B cell (primary cell): ENCODE measurements at regions not wholly inside any gene's neighbourhood (a gene's known extent, or its start where the extent isn't known, plus 50 kb on each side); places are given as distances from the start of the nearest gene placed in this dataset.
"Not testable (repeated sequence)": the region's sequence is repeated elsewhere in the genome, so short reads cannot be mapped to it uniquely, and the experiment has no call there.

ENCODE experiments used
- ATAC-seq: fragments of 200-7000 bp; cut with Tn5 transposase; one replicate; pipeline ENCODE4 v1.10.0; 2021; ENCODE audit warnings: low read depth, mild to moderate bottlenecking, moderate number of reproducible peaks, moderate library complexity
- CTCF ChIA-PET: fragments of 350-600 bp; sonication (Branson Sonifier 250); formaldehyde crosslinking; loops from one replicate; lab custom pipeline; 2021; ENCODE audit warnings: antibody characterized with exemption, inconsistent platforms; lab: Charles Lee
- POLR2A ChIA-PET: fragments of 350-600 bp; sonication (Branson Sonifier 250); formaldehyde crosslinking; loops from one replicate; lab custom pipeline; 2021; ENCODE audit warnings: antibody characterized with exemption; lab: Charles Lee
- DNase-seq: peaks from one replicate; pipeline ENCODE4 v3.0.0; 2013
- H2AFZ ChIP-seq: 2 replicates; pipeline ENCODE4 v1.6.1; 2012; ENCODE audit warnings: mild to moderate bottlenecking, low read depth, low read length; ENCODE audit not compliant: insufficient read depth, poor library complexity, severe bottlenecking
- H3K27ac ChIP-seq, 2 donors: 1 replicate in 1 of 2; 2 replicates in 1 of 2; pipeline ENCODE4 v1.5.1; 2012 to 2013; ENCODE audit warnings: low read length in 2 of 2, mild to moderate bottlenecking in 2 of 2, moderate library complexity in 1 of 2
- H3K27me3 ChIP-seq, 4 experiments: fragments of 200-600 bp in 1 of 4; sonication (generic) in 1 of 4; replicated peaks in 1 of 4; 1 replicate in 2 of 4; 2 replicates in 2 of 4; pipeline versions ENCODE4 v1.6.1 to v1.7.0; 2013 to 2016; ENCODE audit warnings: low read length in 3 of 4, mild to moderate bottlenecking in 2 of 4, mixed read lengths in 1 of 4, moderate library complexity in 1 of 4; ENCODE audit not compliant: insufficient read depth in 4 of 4, control insufficient read depth in 3 of 4; ENCODE audit errors: control extremely low read depth in 1 of 4
- H3K36me3 ChIP-seq, 2 experiments: replicated peaks in 1 of 2; 1 replicate in 1 of 2; 2 replicates in 1 of 2; pipeline versions ENCODE4 v1.6.1 to v1.7.1; 2013; ENCODE audit warnings: low read length in 1 of 2; ENCODE audit not compliant: insufficient read depth in 2 of 2, control insufficient read depth in 1 of 2; ENCODE audit errors: control extremely low read depth in 1 of 2, extremely low read depth in 1 of 2
- H3K4me1 ChIP-seq, 2 donors: fragments of 200-600 bp in 1 of 2; sonication (generic) in 1 of 2; 1 replicate in 1 of 2; 2 replicates in 1 of 2; pipeline versions ENCODE4 v1.5.1 to v1.6.1; 2013 to 2017; ENCODE audit warnings: low read length in 2 of 2; ENCODE audit not compliant: control insufficient read depth in 2 of 2, insufficient read depth in 2 of 2
- H3K4me2 ChIP-seq: replicated peaks from 2 replicates; pipeline ENCODE3; 2012; ENCODE audit warnings: mild to moderate bottlenecking, low read depth, low read length; ENCODE audit not compliant: poor library complexity, severe bottlenecking
- H3K4me3 ChIP-seq, 5 experiments: fragments of 200-600 bp in 1 of 5; sonication (generic) in 1 of 5; 1 replicate in 3 of 5; 2 replicates in 2 of 5; pipeline versions ENCODE4 v1.5.1 to v1.7.0; 2011 to 2016; ENCODE audit warnings: low read length in 4 of 5, mild to moderate bottlenecking in 4 of 5, low read depth in 2 of 5, control low read depth in 1 of 5, moderate library complexity in 1 of 5; ENCODE audit not compliant: insufficient read depth in 1 of 5; ENCODE audit errors: control extremely low read depth in 1 of 5, extremely low read depth in 1 of 5
- H3K79me2 ChIP-seq: fragments of 200-600 bp; sonication (generic); one replicate; pipeline ENCODE4 v1.6.0; 2016; ENCODE audit warnings: low read length; ENCODE audit not compliant: control insufficient read depth, insufficient read depth
- H3K9ac ChIP-seq: fragments of 200-600 bp; sonication (generic); 2 replicates; pipeline ENCODE4 v1.6.1; 2017; ENCODE audit warnings: mild to moderate bottlenecking, low read length, moderate library complexity
- H3K9me3 ChIP-seq, 3 donors: one replicate each; pipeline versions ENCODE4 v1.6.1 to v1.7.1; 2013; ENCODE audit warnings: low read length in 2 of 3; ENCODE audit not compliant: control insufficient read depth in 2 of 3, insufficient read depth in 1 of 3; ENCODE audit errors: control extremely low read depth in 1 of 3
- H4K20me1 ChIP-seq: 2 replicates; pipeline ENCODE4 v1.6.0; 2012; ENCODE audit warnings: mild to moderate bottlenecking, low read length; ENCODE audit not compliant: insufficient read depth, control insufficient read depth, poor library complexity, severe bottlenecking
- H3K27ac Mint-ChIP-seq: one replicate; pipeline ENCODE4 v1.8.0; 2021; ENCODE audit warnings: mixed read lengths
- H3K27me3 Mint-ChIP-seq: one replicate; pipeline ENCODE4 v1.8.0; 2021; ENCODE audit warnings: mixed read lengths
- H3K4me1 Mint-ChIP-seq: one replicate; pipeline ENCODE4 v1.8.0; 2021; ENCODE audit warnings: mixed read lengths
- H3K4me3 Mint-ChIP-seq: one replicate; pipeline ENCODE4 v1.8.0; 2021; ENCODE audit warnings: mixed read lengths
- H3K9me3 Mint-ChIP-seq: one replicate; pipeline ENCODE4 v1.8.0; 2022; ENCODE audit warnings: mixed read lengths; ENCODE audit not compliant: insufficient read depth
- EZH2 ChIP-seq: IDR thresholded peaks from 2 replicates; pipeline ENCODE4 v1.6.1; 2012; ENCODE audit warnings: borderline replicate concordance, low read depth, mild to moderate bottlenecking, moderate library complexity, low read length; ENCODE audit not compliant: insufficient read depth, poor library complexity, severe bottlenecking
- WGBS: methylation state at CpG from one replicate; pipeline ENCODE4 v1.1.5; 2013; ENCODE audit warnings: missing lambda C conversion rate; ENCODE audit not compliant: insufficient coverage; 5-methylcytosine and 5-hydroxymethylcytosine counted together
- intact Hi-C: fragments of 100-400 bp; cut with micrococcal nuclease; formaldehyde crosslinking; loops from one replicate; pipeline ENCODE4 v1.10.0; 2022
- TF ChIP-seq, protein P1 (sequence below): fragments of 200-600 bp; IDR thresholded peaks from one replicate; pipeline ENCODE4 v1.8.0; 2022; ENCODE audit warnings: antibody characterized with exemption, mild to moderate bottlenecking

DNA sequence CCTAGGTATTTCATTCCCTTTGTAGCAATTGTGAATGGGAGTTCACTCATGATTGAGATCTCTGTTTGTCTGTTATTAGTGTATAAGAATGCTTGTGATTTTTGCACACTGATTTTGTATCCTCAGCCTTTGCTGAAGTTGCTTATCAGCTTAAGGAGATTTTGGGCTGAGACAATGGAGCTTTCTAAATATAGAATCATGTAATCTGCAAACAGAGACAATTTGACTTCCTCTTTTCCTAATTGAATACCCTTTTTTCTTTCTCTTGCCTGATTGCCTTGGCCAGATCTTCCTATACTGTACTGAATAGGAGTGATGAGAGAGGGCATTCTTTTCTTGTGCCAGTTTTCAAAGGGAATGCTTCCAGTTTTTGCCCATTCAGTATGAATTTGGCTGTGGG, 398.1 kb downstream of the SRGAP2C start:
- H2AFZ ChIP-seq, H3K9me3 Mint-ChIP-seq, CTCF ChIA-PET, H3K4me1 Mint-ChIP-seq, H3K9me3 ChIP-seq, ATAC-seq, H3K27ac ChIP-seq, H3K9ac ChIP-seq, H3K27me3 Mint-ChIP-seq, H3K79me2 ChIP-seq, intact Hi-C loops, DNase-seq, H3K4me2 ChIP-seq, H4K20me1 ChIP-seq, H3K4me3 Mint-ChIP-seq, H3K4me3 ChIP-seq, POLR2A ChIA-PET, H3K36me3 ChIP-seq, H3K4me1 ChIP-seq, H3K27ac Mint-ChIP-seq, H3K27me3 ChIP-seq: not testable (repeated sequence)

DNA sequence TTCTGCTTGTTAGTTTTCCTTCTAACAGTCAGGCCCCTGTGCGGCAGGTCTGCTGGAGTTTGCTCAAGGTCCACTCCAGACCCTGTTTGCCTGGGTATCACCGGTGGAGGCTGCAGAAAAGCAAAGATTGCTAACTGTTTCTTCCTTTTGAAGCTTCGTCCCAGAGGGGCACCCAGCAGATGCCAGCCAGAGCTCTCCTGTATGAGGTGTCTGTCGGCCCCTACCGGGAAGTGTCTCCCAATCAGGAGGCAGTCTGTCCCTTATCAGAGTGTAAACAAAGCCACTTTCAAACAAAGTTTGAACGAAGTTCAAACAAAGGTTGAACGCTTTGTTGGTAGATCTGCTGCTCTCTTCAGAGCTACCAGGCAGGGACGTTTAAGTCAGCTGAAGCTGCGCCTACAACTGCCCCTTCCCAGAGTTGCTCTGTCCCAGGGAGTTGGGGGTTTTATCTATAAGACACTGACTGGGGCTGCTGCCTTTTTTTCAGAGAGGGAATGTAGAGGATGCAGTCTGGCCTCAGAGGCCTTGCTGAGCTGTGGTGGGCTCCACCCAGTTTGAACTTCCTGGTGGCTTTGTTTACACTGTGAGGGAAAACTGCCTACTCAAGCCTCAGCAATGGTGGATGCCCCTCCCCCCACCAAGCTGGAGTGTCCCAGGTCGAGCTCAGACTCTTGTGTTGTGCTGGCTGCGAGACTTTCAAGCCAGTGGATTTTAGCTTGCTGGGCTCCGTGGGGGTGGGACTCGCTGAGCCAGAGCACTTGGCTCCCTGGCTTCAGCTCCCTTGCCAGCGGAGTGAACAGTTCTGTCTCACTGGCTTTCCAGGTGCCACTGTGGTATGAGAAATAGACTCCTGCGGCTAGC, 401.8 kb downstream of the SRGAP2C start:
- no peak overlapping the region for H2AFZ ChIP-seq
- ATAC-seq: no peak
- ChIA-PET POLR2A (no interaction called here), CTCF (no interaction called here)
- H3K4me1 ChIP-seq: no peaks in the 10 kb centered on the region
- no peaks in the 10 kb centered on the region for H4K20me1 ChIP-seq
- intact Hi-C loops: no loop called here
- no peak overlapping the region for H3K4me2 ChIP-seq
- H3K27ac ChIP-seq: no peak overlapping the region
- no peaks in the 10 kb centered on the region for H3K9me3 ChIP-seq
- Mint-ChIP-seq H3K4me3 (no peak overlapping the region), H3K27ac (no peak overlapping the region), H3K9me3 (no peaks in the 10 kb centered on the region), H3K27me3 (no peaks in the 10 kb centered on the region), H3K4me1 (peaks cover 5% of the 10 kb centered on the region)
- WGBS: 90% methylated on average over 15 of the region's 15 CpGs
- no peaks in the 10 kb centered on the region for H3K27me3 ChIP-seq
- no peaks in the 10 kb centered on the region for H3K36me3 ChIP-seq
- no peak for TF ChIP-seq EZH2
- TF ChIP-seq, protein P1, sequence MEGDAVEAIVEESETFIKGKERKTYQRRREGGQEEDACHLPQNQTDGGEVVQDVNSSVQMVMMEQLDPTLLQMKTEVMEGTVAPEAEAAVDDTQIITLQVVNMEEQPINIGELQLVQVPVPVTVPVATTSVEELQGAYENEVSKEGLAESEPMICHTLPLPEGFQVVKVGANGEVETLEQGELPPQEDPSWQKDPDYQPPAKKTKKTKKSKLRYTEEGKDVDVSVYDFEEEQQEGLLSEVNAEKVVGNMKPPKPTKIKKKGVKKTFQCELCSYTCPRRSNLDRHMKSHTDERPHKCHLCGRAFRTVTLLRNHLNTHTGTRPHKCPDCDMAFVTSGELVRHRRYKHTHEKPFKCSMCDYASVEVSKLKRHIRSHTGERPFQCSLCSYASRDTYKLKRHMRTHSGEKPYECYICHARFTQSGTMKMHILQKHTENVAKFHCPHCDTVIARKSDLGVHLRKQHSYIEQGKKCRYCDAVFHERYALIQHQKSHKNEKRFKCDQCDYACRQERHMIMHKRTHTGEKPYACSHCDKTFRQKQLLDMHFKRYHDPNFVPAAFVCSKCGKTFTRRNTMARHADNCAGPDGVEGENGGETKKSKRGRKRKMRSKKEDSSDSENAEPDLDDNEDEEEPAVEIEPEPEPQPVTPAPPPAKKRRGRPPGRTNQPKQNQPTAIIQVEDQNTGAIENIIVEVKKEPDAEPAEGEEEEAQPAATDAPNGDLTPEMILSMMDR: no peak
- no peak overlapping the region for H3K4me3 ChIP-seq
- DNase-seq: no peak
- no peak overlapping the region for H3K9ac ChIP-seq
- H3K79me2 ChIP-seq: no peaks in the 10 kb centered on the region
